ENCODE measurements at regions not wholly inside any gene's neighbourhood (a gene's known extent, or its start where the extent isn't known, plus 50 kb on each side); places are given as distances from the start of the nearest gene placed in this dataset.

- no peak for DNase-seq (ENCODE audit: low spot score)
- TF ChIP-seq CTCF (IDR thresholded peaks at IDR 0.05): no peak
- Histone ChIP-seq H3K4me3 (no peak overlapping the region), H3K27ac (peak overlapping the region; percentile 65 to 77)
Observed at GRCh38 chr13:39186205-39186875, 148.1 kb downstream of the NHLRC3 start.

- TF ChIP-seq CTCF (IDR thresholded peaks at IDR 0.05): no peak
- no peak for DNase-seq (ENCODE audit: low spot score)
- H3K27ac ChIP-seq: no peak overlapping the region
Observed at GRCh38 chr13:39189778-39190177, 151.5 kb downstream of the NHLRC3 start.

GRCh38 chr13:39196965-39197646, 158.8 kb downstream of the NHLRC3 start:
- no peak for DNase-seq (ENCODE audit: low spot score)
- no peak for TF ChIP-seq CTCF (IDR thresholded peaks at IDR 0.05)
- H3K4me3 ChIP-seq: no peak overlapping the region
- no peak overlapping the region for H3K27ac ChIP-seq

More at GRCh38 chr13:39189778-39190177, 151.5 kb downstream of the NHLRC3 start:
- no peak overlapping the region for H3K4me3 ChIP-seq

GRCh38 chr13:39197647-39198007, 159.4 kb downstream of the NHLRC3 start:
- no peak overlapping the region for H3K4me3 ChIP-seq
- no peak for TF ChIP-seq CTCF (IDR thresholded peaks at IDR 0.05)
- H3K27ac ChIP-seq: peak overlapping the region in 1 of 2 donors; percentile 10
- no peak for DNase-seq (ENCODE audit: low spot score)

GRCh38 chr13:39200249-39200910, 162.1 kb downstream of the NHLRC3 start:
- Histone ChIP-seq H3K27ac (no peak overlapping the region), H3K4me3 (no peak overlapping the region)
- DNase-seq (ENCODE audit: low spot score): no peak
- no peak for TF ChIP-seq CTCF (IDR thresholded peaks at IDR 0.05)

GRCh38 chr13:39201180-39201579, 162.9 kb downstream of the NHLRC3 start:
- no peak for DNase-seq (ENCODE audit: low spot score)
- Histone ChIP-seq H3K27ac (no peak overlapping the region), H3K4me3 (no peak overlapping the region)
- TF ChIP-seq CTCF (IDR thresholded peaks at IDR 0.05): no peak

Data from coronary artery (tissue), 2 donors.